ENCODE measurements at regions not wholly inside any gene's neighbourhood (a gene's known extent, or its start where the extent isn't known, plus 50 kb on each side); places are given as distances from the start of the nearest gene placed in this dataset.

DNA sequence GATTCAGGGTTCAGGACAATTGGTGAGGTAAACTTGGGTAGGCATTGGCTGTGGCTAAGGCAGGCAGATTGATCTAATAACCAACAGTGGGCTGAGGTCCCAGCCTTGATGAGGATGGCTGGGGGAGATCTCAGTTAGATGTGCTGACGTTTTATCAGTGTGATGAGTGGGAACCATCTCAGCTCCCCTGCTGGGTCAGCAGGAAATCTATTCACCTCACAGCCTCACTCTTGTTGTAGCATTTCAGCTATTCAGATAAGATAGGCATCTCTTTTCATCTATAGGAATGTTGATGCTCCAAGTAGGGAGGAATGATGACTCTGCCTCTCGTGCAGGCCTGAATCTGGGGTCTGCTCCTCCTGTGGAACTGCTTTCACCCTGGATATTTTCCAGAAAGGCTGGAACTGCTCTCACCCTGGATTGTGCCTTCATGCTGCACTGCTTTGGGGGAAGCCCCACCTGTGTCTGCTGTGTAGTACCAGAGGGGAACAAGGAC is 973.7 kb downstream of the NSUN3 start:
- no peak for DNase-seq

DNA sequence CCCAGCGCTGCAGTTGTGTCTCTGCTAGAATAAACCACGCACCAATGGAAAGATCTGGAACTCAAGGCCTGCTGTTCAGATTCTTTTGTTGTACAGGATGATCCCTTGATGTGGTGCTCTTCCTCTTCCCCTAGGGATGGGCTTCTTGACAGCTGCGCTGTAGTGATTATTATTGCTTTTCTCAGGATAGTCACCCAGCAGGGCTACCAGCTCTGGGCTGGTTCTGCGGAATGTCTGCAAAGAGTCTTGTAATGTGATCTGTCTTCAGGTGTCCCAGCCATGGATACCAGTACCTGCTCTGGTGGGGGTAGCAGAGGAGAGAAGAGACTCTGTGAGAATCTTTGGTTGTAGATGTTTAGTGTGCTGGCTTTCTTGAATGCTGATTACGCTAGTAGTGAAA is 974.2 kb downstream of the NSUN3 start:
- DNase-seq = no peak

DNA sequence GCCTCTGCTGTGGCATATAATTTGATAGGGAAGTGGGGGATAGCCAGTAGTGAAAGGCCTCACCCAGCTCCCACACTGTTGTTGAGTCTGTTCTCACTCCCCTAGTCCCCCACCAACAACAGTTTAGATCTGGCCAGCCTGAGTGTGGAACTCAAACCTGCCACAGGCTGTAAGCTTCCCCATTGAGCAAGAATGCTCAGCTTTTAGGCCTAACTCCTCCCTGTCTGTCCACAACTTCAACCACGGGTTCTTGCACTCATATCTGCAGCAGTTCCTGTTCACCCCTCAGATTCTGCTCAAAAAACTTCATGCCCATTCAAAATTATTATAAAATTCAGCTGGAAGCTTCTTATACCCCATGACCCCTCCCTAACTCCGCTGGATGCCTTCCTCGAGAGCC is 975.1 kb downstream of the NSUN3 start:
- DNase-seq = no peak

DNA sequence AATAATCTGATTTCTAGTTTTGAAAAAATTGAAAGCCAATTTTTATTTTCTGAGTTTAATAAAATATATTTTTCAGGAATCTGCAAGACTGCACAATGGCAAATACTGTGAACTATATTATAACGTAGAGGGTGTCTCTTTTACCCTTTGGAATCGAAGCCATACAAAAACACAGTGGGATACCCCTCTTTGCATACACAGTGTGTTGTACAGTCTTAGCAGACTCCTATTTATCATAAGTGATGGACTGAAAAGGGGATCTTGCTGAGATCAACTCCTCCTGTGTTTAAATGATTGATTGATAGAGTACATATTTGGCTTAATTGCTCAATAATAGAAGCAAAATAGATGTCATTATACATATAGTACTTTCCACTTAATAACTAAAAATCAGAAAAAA is 981.2 kb downstream of the NSUN3 start:
- no peak for DNase-seq

DNA sequence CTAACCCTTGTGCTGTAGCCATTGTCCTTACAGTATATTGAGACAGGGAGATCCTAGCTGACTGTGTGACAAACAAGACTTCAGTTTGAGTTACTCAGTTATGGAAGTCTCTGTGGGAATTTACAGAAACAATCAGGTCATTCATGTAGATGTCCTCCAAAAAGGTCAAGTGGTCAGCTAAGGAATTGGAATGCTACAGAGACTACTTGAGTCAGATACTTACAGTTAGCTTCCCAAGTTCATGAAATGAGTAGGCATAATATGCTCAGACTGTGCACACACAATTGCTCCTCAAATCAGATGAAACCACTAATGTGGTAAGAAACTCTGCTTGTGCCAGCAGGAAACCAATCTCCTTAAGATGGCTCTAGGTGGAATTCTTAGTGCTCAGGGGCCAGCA is 985.7 kb downstream of the NSUN3 start:
- no peak for DNase-seq

DNA sequence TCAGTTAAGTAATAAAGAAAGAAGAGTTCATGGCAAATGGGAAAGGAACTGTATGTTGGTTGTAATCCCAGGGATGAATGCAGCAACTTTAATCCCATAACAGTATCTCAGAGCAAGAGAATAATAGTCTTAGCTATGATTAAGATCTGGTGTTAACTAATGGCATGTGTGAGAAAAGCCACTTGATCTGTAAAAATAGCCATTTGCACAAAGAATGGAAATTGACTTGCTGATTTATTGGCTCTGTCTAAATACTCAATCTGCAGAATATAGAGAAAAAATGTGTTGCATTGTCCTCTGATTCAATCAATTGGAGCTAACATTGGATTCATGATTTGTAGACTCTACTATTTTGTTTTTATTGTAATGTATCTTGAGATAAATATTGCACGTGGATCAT is 987.0 kb downstream of the NSUN3 start:
- DNase-seq = no peak

DNA sequence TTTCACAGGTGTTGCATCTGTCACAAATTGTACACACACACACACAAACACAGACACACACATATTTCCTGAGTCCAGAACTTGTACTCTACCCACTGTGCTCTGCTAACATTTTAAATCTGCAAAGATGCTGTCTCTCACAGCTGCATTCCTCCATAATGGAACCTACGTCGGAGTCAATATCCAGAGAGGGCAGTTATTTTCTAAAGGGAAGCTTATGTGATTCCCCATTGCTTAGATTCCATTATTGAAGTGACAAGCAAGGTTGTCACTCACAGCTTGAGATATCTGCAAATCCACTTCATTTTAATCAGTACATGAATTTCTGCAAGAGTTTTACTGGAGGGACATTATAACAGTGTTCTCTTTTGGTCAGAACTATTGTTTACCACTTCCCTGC is 992.4 kb downstream of the NSUN3 start:
- DNase-seq = no peak

DNA sequence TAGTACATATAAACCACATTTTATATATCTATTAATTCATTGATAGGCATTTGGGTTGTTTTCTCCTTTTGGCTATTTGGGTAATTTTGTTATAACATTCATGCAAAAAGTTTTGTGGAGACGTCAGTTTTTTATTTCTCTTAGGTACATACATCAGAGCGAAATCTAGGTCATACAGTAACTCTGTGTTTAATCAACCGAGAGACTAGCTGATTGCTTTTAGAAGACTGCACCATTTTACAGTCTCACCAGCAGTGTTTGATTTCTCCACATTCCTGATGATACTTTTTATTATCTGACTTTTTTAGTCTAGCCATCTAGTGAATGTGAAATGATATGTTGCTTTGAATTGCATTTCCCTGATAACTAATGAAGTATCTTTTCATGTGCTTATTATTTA is 1019.3 kb downstream of the NSUN3 start:
- no peak for DNase-seq

DNA sequence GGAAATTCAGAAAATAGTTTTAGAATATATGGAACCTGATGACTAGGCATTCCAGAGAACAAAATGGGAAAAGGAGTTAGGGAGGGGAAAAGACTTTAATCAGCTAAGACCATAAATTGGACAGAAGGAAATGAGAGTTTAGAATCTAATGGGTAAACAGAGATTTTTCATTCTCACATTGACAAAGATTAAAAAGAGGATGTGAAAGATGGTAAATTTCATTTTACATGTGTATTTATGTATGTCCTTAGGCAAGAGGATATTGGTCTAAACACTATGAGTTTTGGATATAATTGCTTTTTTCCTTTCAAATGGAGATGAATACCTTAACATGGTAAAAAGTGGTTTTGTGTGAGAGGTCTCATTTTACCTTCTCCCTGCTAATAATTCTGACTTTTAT is 1021.9 kb downstream of the NSUN3 start:
- no peak for DNase-seq

DNA sequence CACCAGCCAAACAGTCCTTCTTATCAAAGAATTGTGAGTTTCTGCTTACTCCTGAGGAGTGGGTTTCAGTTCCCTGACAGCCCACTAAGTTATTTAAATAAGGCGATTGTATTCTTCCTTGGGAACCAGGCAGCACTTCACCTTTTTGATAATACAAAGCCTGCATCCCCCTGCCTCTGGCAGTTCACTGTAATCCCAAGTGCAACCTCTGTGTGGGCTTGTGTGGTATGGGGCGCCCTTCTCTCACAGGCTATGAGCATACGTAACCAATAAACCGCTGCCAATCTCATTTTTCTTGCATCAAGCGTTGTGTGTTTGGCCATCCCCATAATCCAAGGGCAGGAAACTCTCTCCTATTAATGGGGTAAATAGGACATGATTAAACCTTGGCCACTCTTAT is 1025.6 kb downstream of the NSUN3 start:
- no peak for DNase-seq

DNA sequence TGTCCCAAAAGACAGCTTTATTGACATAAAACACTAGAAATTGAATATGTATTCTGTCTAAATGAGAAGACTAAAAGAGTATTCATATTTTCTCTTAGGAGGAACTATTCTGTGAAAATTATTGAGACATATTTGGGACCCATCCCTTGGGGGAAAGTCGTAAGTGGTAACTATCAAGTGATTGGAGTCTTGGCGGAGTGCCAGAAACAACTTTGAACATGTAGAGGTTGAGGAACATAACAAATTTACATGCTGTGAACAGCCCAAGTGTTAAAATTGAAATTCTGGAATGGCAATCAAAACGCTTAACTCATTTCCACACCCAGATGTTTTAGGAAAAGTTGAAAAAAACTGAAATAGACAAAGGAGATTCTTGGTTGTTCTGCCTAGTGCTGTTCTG is 1034.6 kb downstream of the NSUN3 start:
- peak; percentile 34 for DNase-seq

DNA sequence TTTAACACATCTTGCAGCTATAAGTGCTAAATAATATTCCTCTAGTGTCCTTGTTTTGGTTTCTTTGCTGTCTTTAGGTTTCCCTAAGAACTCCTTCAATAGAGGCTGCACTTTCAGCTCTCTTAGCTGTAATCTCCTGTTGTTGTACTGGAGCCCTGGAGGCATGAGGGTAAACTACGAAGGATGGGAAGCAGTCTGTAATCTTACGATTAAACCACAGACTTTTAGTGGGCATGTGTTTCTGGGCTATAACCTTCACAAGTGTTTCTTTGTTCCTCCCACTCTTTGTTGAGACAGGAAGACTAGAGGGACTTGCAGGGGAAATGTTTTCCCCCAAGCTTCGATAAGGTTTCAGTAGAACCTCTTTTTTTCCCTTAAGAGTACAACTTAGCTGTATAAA is 1058.1 kb downstream of the NSUN3 start:
- DNase-seq = no peak

DNA sequence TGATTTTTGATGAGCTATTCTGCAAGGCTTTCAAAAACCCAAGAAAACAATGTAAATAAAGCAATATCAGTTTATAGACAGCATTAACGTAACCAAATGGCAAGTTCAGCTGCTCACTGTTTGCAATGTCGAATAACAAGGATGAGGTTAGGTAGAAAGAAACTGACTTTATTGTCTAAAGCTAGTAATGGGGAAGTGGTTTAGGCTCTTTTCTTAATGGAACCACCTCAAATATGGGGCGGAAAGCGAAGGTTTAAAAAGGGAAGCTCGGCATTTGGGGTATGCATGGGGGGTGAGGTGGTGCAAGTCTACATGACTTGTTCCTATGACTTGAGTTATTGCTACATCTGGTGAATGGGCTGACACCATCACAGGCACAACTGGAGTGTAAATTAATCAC is 1060.2 kb downstream of the NSUN3 start:
- DNase-seq = no peak

DNA sequence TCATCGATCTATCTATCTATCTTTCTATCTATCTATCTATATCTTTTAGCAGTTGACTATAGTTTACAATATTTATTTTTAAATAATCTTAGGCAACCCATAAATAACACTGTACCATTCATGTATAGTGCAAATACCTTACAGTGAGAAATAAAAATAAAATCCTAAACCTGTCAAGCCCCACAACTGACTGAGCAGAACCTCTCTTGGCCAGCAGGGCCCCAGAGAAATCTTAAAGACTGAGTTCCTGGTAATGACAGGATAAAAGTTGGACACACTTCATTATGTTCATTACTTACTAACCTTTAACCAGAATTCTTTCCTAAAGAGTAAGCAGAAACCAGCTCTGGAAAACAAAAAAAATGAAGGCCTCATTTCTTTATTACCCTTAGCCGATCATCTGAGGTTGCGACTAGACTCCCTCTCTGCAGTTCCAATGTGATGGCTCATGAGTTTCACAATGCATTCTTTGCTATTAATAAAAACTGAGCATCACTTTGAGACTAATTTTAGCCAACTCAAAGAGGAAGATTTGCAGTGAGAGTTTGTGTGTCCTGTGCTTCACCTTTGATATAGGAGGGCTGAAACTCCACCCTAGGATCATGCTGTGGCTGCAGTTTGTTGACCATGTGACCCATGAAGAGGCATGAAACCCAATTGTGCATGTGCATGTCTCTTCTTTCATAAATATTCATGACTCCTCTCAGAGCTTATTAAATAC is 1072.0 kb downstream of the NSUN3 start:
- no peak for DNase-seq

DNA sequence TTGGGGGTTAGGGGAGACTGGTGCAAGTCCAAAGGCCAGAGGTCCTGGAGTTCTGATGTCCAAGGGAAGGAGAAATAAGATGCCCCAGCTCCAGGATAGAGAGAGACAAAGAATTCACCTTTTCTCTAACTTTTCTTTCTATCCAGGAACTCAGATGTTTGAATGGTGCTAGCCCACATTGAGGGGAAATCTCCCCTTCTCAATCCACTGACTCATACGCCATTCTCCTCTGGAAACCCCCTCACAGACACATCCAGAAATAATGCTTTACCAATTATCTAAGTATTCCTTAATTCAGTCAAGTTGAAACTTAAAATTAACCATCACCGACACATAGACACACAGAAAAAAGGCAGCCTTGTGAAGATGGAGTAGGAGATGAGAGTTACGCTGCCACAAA is 1085.2 kb downstream of the NSUN3 start:
- no peak for DNase-seq

DNA sequence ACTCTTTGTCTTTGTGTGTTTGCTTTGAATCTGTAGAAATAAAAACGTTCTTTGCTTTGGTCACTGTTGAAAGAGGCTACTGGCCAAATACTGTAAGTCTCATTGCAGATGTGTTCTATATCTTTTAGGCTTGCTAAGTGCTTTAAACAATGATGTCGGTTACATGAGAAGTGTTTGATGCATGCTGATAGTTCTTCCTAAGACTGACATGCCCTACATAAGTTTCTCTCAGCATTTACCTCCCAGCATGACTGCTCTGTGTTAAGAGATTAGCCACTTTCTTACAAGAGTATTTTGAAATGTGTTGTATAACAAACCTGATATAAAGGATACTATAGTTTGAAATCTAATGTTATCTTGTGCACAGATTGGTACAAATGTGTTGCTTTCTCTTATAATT is 1088.7 kb downstream of the NSUN3 start:
- DNase-seq = no peak

DNA sequence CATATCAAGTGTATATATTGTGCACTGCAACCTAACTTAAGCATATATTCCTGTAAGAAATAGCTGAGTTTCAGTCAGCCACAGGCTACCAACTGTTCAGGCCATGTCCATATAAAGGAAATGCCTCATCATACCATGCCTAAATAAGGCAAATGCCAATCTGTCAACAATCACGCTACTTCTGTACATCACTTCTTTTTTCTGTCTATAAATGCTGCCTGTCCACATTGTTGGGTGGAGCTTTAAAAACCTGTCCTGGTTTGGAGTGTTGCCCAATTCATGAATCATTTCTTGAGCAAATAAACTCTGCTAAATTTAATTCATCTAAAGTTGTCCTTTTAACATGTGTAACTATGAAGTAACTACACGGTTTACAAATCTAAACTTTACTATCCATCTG is 1091.9 kb downstream of the NSUN3 start:
- peak; percentile 11 for DNase-seq

DNA sequence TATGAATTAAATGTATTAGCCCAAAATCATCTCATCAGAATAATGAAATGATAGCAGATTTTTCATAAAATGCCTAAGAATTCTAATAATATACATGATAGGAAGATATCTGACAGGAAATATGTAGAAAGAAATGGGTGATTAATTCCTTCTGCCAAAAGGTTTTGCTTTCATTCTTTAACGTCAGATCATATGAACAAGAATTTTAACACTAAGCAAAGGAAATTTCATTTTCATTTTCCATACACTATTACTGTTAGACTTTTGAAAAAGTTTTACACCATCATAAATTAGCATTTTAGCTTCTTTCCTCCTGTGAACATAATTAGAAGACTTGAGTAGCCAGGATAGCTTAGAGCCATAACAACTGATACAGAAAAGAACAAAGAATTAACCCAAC is 1099.9 kb downstream of the NSUN3 start:
- DNase-seq = no peak

DNA sequence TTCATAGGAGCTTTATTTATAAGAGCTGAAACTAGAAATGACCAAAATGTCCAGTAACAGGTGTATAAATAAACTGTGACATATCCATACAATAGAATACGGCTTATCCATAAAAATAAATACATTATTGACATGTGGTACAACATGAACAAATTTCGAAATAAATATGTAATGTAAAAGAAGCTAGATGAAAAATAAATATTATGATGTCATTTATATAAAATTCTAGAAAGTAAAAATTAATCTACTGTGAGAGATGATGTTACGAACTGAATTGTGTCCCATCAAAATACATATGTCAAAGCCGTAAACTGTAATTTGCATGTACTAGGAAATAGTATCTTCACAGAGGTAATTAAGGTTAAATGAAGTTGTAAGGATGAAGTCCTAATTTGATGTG is 1104.9 kb downstream of the NSUN3 start:
- DNase-seq = no peak

DNA sequence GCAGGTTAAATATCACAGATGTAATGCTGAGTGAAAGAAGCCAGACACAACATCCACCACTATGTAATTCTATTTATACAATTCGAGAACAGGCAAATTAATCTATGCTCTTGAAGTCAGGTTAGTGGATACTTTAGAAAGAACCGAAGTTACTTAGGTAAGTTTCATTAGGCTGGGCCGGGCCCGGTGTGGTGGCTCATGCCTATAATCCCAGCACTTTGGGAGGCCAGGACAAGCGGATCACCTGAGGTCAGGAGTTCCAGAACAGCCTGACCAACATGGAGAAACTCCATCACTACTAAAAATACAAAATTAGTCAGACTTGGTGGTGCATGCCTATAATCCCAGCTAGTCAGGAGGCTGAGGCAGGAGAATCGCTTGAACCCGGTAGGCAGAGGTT is 1105.7 kb downstream of the NSUN3 start:
- DNase-seq = no peak

DNA sequence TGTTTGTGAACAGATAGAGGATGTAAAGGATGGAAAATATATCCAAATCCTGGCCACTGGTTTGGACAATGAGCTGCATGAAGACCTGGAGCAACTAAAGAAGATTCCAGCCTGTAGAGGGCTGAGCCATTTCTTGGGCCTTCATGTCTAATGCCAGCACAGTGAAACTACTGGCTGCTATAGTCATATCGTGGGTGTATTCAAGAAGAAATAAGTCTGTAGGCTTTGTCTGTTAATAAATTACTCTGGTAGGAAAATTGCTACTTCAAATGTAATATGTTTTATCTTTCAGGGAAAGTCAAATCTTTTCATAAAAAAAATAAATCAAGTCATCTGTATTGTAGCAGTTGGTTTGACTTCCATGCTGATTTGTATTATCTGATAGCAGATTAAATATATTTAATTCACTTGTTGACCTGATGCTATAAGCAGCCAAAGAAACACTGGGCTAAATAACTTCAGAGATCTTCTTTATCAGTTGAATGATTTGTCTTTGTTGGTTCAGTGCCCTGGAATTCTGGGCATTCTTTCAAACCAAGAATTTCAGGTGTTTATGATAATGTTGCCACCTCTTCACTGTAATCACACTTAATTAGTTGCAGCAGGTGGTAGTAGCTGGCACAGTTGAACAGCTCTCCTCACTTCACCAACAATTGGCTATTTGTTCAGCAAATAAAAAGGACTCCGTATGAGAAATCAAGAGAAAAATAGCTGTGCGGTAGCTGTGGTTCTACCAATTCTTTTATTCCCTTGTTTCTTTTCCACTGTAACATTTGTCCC is 1109.5 kb downstream of the NSUN3 start:
- no peak for DNase-seq

DNA sequence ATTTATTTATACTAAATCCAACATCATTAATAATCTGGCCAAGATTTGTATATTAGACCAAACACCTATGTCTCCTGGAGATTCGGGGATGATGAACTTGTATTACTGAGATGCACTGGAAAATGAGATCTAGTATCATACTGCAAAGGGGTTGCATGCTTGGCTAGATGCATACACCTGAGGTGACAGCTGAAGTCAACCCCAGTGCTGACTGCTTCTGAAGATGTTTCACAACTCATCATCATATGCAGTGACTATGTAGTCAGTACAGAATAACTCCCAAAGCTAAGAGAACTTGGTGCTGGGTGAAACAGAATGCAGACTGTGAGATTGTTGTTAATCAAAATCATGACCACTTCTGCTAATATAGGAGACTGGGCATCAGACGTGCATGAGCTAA is 1114.2 kb downstream of the NSUN3 start:
- no peak for DNase-seq

DNA sequence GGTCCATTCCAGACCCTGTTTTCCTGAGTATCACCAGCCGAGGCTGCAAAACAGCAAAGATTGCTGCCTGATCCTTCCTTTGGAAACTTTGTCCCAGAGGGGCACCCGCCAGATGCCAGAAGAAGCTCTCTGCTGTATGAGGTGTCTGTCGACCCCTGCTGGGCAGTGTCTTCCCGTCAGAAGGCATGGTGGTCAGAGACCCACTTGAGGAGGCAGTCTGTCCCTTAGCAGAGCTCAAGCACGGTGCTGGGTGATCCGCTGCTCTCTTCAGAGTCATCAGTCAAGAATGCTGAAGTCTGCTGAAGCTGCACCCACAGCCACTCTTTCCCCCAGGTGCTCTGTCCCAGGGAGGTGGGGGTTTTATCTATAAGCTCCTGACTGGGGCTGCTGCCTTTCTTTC is 1121.2 kb downstream of the NSUN3 start:
- DNase-seq = no peak

DNA sequence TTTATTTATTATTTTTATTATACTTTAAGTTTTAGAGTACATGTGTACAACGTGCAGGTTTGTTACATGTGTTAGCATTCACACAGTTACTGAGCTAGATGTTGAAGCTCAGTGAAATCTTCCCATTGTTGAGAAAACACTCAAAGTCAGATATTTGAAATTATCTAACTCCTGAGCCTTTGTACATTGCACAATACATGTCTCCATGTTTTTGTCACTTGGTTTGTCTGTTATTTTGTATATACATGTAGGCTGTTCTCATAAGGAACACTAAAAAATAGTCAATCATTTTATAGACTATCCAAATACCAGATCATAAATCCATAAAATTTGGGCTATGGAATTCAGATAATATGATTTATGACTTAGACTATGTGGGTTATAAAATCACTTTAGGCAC is 1126.5 kb downstream of the NSUN3 start:
- DNase-seq = no peak

DNA sequence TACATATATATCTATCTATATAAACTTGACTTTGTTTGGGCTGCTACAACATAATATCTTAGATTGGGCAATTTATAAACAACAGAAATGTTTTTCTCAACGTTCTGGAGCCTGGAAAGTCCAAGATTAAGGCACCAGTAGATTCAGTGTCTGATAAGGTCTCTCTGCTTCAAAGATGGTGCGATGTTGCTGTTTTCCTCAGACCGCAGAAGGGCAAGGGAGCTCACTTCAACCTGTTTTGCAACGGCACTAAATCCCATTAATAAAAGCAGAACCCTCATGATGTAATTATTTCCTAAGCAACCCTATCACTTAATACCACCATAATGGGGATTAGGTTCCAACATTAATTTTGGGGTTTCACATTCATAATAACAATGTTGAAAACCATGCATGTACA is 1134.8 kb downstream of the NSUN3 start:
- no peak for DNase-seq

All from DMS 273 treated with DMSO at 0.1 percent for 48 hours (cell line).